Tibial artery (tissue), 4 donors: ENCODE measurements at regions not wholly inside any gene's neighbourhood (a gene's known extent, or its start where the extent isn't known, plus 50 kb on each side); places are given as distances from the start of the nearest gene placed in this dataset.

Experiments
- DNase-seq, 2 donors: peaks; one replicate each; pipeline ENCODE4 v3.0.0-alpha.2; 2019
- H3K27ac ChIP-seq, 2 donors: fragments of 200-600 bp; sonication (generic) in 1 of 2; 1 replicate in 1 of 2; 2 replicates in 1 of 2; pipeline ENCODE4 v1.5.1; 2018 to 2019; ENCODE audit warnings: mild to moderate bottlenecking in 1 of 2
- H3K27me3 ChIP-seq, 2 donors: fragments of 200-600 bp; sonication (generic) in 1 of 2; one replicate each; pipeline versions ENCODE4 v1.5.1 to v1.6.0; 2016 to 2019
- H3K36me3 ChIP-seq, 3 donors: fragments of 200-600 bp; sonication (generic) in 2 of 3; one replicate each; pipeline ENCODE4 v1.5.1; 2016 to 2019; ENCODE audit warnings: mild to moderate bottlenecking in 2 of 3
- H3K4me1 ChIP-seq, 4 donors: fragments of 200-600 bp; sonication (generic) in 2 of 4; 1 replicate in 3 of 4; 2 replicates in 1 of 4; pipeline ENCODE4 v1.5.1; 2016 to 2019
- H3K4me3 ChIP-seq, 2 donors: fragments of 200-600 bp; sonication (generic) in 1 of 2; 1 replicate in 1 of 2; 2 replicates in 1 of 2; pipeline ENCODE4 v1.5.1; 2018 to 2019; ENCODE audit warnings: mild to moderate bottlenecking in 2 of 2
- H3K9me3 ChIP-seq, 3 donors: fragments of 200-600 bp; sonication (generic) in 1 of 3; one replicate each; pipeline ENCODE4 v1.5.1; 2016 to 2019
- CTCF ChIP-seq, 2 experiments: fragments of 200-600 bp in 1 of 2; fragments of 450-650 bp in 1 of 2; IDR thresholded peaks; one replicate each; pipeline ENCODE4 v1.5.1; 2017 to 2019; ENCODE audit warnings: antibody characterized with exemption in 2 of 2, mild to moderate bottlenecking in 1 of 2, moderate library complexity in 1 of 2
- intact Hi-C: fragments of 100-400 bp; cut with DNase I; formaldehyde crosslinking; loops from one replicate; pipeline ENCODE4 v1.15.0; 2023; ENCODE audit warnings: low total_unique reads

GRCh38 chr2:355773-356172, 67.9 kb upstream of the ALKAL2 start:
- peaks cover 0 to 6% (median 0%) of the 10 kb centered on the region in 4 donors for H3K4me1 ChIP-seq
- no peaks in the 10 kb centered on the region for H3K27me3 ChIP-seq
- no peak for DNase-seq
- H3K27ac ChIP-seq = no peak overlapping the region
- no peak overlapping the region for H3K4me3 ChIP-seq
- no peaks in the 10 kb centered on the region for H3K36me3 ChIP-seq
- H3K9me3 ChIP-seq = no peaks in the 10 kb centered on the region
- TF ChIP-seq CTCF (IDR thresholded peaks at IDR 0.05) = no peak
- intact Hi-C loops = no loop called here

DNA sequence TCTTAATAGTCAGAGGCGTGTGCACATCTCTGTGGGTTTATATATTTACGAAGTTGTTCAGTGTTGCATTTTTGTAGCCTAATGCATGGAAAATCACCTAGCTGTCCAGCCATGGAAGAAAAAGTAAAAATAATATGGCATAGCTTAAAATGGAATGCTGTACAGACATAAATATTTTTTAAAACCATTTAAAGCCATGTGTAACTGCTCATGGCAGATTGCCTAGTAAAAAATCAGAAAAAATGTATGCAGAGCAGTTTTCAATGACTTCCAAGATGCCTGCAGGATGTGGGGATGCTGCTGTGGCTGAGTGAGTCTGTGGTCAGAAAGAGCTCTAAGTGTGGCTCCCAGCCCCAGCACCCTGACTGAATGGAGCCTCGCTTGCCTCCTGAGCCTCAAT, 64.8 kb upstream of the ALKAL2 start:
- no peak for DNase-seq
- Histone ChIP-seq H3K4me3 (no peak overlapping the region), H3K36me3 (no peaks in the 10 kb centered on the region), H3K27me3 (no peaks in the 10 kb centered on the region), H3K27ac (no peak overlapping the region), H3K9me3 (no peaks in the 10 kb centered on the region), H3K4me1 (peaks cover 0 to 6% (median 0%) of the 10 kb centered on the region in 4 donors)
- TF ChIP-seq CTCF (IDR thresholded peaks at IDR 0.05) = no peak
- intact Hi-C loops = no loop called here

- Histone ChIP-seq H3K4me1 (peaks cover 0 to 6% (median 0%) of the 10 kb centered on the region in 4 donors), H3K27me3 (no peaks in the 10 kb centered on the region), H3K4me3 (no peak overlapping the region), H3K9me3 (no peaks in the 10 kb centered on the region), H3K36me3 (no peaks in the 10 kb centered on the region), H3K27ac (no peak overlapping the region)
- DNase-seq = no peak
- no peak for TF ChIP-seq CTCF (IDR thresholded peaks at IDR 0.05)
- intact Hi-C loops = no loop called here
Measured at GRCh38 chr2:349390-349789, 61.5 kb upstream of the ALKAL2 start.

- TF ChIP-seq CTCF (IDR thresholded peaks at IDR 0.05) = no peak
- Histone ChIP-seq H3K27me3 (no peaks in the 10 kb centered on the region), H3K4me3 (no peak overlapping the region), H3K36me3 (no peaks in the 10 kb centered on the region), H3K27ac (no peak overlapping the region), H3K9me3 (no peaks in the 10 kb centered on the region), H3K4me1 (peaks cover 0 to 6% (median 0%) of the 10 kb centered on the region in 4 donors)
- DNase-seq = peak in 1 of 2 donors; percentile 33
- intact Hi-C loops = no loop called here
Measured at GRCh38 chr2:348361-348916, 60.5 kb upstream of the ALKAL2 start.

GRCh38 chr2:344811-345210, 56.9 kb upstream of the ALKAL2 start:
- intact Hi-C loops = no loop called here
- no peak for DNase-seq
- no peak overlapping the region for H3K27ac ChIP-seq
- peaks cover 0 to 3% (median 0%) of the 10 kb centered on the region in 3 donors for H3K9me3 ChIP-seq
- TF ChIP-seq CTCF (IDR thresholded peaks at IDR 0.05) = no peak
- H3K36me3 ChIP-seq = no peaks in the 10 kb centered on the region
- no peaks in the 10 kb centered on the region for H3K27me3 ChIP-seq
- H3K4me3 ChIP-seq = no peak overlapping the region
- no peaks in the 10 kb centered on the region for H3K4me1 ChIP-seq

DNA sequence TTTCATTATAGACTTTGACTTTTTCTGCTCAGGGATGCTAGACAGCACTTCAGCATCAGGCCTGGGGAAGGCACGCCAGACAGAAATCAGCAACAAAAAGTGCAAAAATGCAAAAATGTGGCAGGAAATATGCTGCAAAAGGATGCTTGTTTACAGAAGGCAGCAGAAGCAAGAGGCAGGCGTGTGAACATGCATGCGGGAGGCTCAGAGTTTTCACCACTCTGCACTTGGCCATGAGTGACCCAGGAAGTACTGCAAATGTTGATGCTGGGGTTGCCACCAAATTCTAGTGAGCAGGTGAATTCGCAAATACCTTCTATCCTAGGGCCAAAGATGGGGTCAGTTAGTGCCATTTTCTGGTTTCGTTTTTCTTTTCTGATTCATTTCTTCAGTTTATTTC, 55.5 kb upstream of the ALKAL2 start:
- Histone ChIP-seq H3K36me3 (no peaks in the 10 kb centered on the region), H3K27me3 (no peaks in the 10 kb centered on the region), H3K4me1 (no peaks in the 10 kb centered on the region), H3K4me3 (no peak overlapping the region), H3K27ac (no peak overlapping the region), H3K9me3 (peaks cover 0 to 9% (median 7%) of the 10 kb centered on the region in 3 donors)
- no peak for DNase-seq
- no peak for TF ChIP-seq CTCF (IDR thresholded peaks at IDR 0.05)
- intact Hi-C loops = no loop called here
